ENCODE measurements at regions not wholly inside any gene's neighbourhood (a gene's known extent, or its start where the extent isn't known, plus 50 kb on each side); places are given as distances from the start of the nearest gene placed in this dataset.

DNA sequence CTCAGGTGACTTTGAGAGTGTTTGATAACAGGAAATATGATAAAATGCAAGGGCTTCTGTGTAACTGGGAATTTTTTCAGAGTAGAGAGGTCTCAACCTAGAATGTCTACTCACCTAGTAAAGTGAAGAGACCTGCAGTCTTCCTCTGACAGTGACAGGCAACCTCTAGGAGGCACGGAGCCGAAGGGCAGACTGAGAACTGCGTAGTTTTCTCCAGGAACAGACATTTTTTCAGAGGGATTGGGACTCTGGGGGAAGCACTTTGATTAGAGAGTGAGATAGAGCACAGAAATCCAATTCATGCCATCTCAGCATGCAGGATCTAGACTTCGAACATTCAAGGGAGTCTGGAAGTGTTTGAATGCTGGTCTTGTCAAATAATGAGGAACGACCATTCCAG, 213.3 kb downstream of the AKAP7 start:
- TF ChIP-seq POLR2AphosphoS5 (IDR thresholded peaks at IDR 0.05; ENCODE audit: borderline replicate concordance, low read depth, low read length) (no peak), EZH2 (IDR thresholded peaks at IDR 0.05) (no peak)
